Epidermal melanocyte (primary cell): ENCODE measurements at regions not wholly inside any gene's neighbourhood (a gene's known extent, or its start where the extent isn't known, plus 50 kb on each side); places are given as distances from the start of the nearest gene placed in this dataset.
A peak's percentile ranks its signal among the peaks of the same experiment; 100 is the strongest.

Experiments
- DNase-seq: peaks from one replicate; pipeline ENCODE4 v3.0.0; 2011; ENCODE audit warnings: low spot score; ENCODE audit not compliant: insufficient read length

GRCh38 chr3:167958141-167958540, 137.6 kb downstream of the GOLIM4 start:
- no peak for DNase-seq

- DNase-seq, result no peak
These were observed 142.8 kb downstream of the GOLIM4 start for GRCh38 chr3:167952969-167953368.

GRCh38 chr3:167950212-167950611, 145.5 kb downstream of the GOLIM4 start:
- DNase-seq, result no peak

GRCh38 chr3:167941234-167941995, 154.3 kb downstream of the GOLIM4 start:
- DNase-seq, result peak; percentile 83

GRCh38 chr3:167940241-167940640, 155.5 kb downstream of the GOLIM4 start:
- DNase-seq, result no peak

- DNase-seq, result no peak
These were observed 157.2 kb downstream of the GOLIM4 start for GRCh38 chr3:167938516-167938915.

- DNase-seq, result no peak
These were observed 159.7 kb downstream of the GOLIM4 start for GRCh38 chr3:167936019-167936418.

- DNase-seq, result no peak
These were observed 165.3 kb downstream of the GOLIM4 start for GRCh38 chr3:167930453-167930852.

- no peak for DNase-seq
These were observed 165.8 kb downstream of the GOLIM4 start for GRCh38 chr3:167929968-167930367.

- DNase-seq, result no peak
These were observed 167.3 kb downstream of the GOLIM4 start for GRCh38 chr3:167928381-167928780.

- DNase-seq, result no peak
These were observed 175.0 kb downstream of the GOLIM4 start for GRCh38 chr3:167920747-167921146.

- DNase-seq, result no peak
These were observed 176.1 kb downstream of the GOLIM4 start for GRCh38 chr3:167919590-167919989.

GRCh38 chr3:167918686-167919085, 177.0 kb downstream of the GOLIM4 start:
- no peak for DNase-seq

- no peak for DNase-seq
These were observed 177.6 kb downstream of the GOLIM4 start for GRCh38 chr3:167918008-167918596.

- no peak for DNase-seq
These were observed 177.8 kb downstream of the SERPINI1 start for GRCh38 chr3:167913219-167913835.

- DNase-seq, result no peak
These were observed 174.4 kb downstream of the SERPINI1 start for GRCh38 chr3:167909952-167910351.

- no peak for DNase-seq
These were observed 174.0 kb downstream of the SERPINI1 start for GRCh38 chr3:167909504-167909896.

- no peak for DNase-seq
These were observed 173.4 kb downstream of the SERPINI1 start for GRCh38 chr3:167908746-167909503.

GRCh38 chr3:167908221-167908620, 172.7 kb downstream of the SERPINI1 start:
- DNase-seq, result no peak

- no peak for DNase-seq
These were observed 165.6 kb downstream of the SERPINI1 start for GRCh38 chr3:167901138-167901537.

GRCh38 chr3:167899093-167899492, 163.6 kb downstream of the SERPINI1 start:
- no peak for DNase-seq

GRCh38 chr3:167898091-167898490, 162.6 kb downstream of the SERPINI1 start:
- DNase-seq, result no peak
